Cardiac septum (tissue), 1 donor: ENCODE measurements at regions not wholly inside any gene's neighbourhood (a gene's known extent, or its start where the extent isn't known, plus 50 kb on each side); places are given as distances from the start of the nearest gene placed in this dataset.
"Not testable (repeated sequence)": the region's sequence is repeated elsewhere in the genome, so short reads cannot be mapped to it uniquely, and the experiment has no call there.

ENCODE experiments used
- DNase-seq: peaks from one replicate; pipeline ENCODE4 v3.0.0-alpha.2; 2020; ENCODE audit warnings: low spot score
- intact Hi-C: fragments of 100-400 bp; cut with DNase I; formaldehyde crosslinking; loops from one replicate; pipeline ENCODE4 v1.14.0; 2022
- donor health status: DM: no; HTN: no; CAD: no.

DNA sequence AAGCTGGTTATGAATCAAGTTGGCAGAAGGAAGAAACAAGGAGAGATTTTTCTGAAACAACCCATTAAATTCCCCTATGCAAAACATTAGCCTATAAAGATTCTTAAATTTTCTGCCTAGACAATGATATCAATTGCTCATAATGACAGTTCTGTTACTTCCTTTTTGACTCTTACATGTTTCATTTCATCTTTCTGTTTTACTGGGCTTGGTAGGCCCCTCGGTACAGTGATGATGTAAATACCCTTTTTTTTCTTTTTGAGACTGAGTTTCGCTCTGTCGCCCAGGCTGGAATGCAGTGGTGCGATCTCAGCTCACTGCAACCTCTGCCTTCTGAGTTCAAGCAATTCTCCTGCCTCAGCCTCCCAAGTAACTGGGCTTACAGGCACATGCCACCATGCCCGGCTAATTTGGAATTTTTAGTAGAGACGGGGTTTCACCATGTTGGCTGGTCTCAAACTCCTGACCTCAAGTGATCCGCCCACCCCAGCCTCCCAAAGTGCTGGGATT, 83.4 kb upstream of the C7orf33 start:
- DNase-seq, intact Hi-C loops: not testable (repeated sequence)

DNA sequence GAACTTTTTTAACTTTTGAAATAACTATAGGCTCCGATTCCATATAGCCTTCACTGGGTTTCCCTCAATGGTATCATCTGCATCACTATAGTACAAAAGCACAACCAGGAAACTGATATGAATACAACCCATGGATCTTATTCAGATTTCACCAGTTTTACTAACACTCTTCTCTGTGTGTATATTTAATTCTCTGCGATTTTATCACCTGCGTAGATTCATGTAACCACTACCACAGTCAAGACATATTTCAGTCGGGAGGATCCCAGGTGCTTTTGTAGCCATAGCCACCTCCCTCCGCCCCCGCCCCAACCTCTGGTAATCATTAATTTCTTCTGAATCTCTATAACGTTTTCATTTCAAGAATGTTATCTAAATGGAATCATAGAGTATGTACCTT, 82.8 kb upstream of the C7orf33 start:
- DNase-seq = no peak
- intact Hi-C loops = no loop called here

DNA sequence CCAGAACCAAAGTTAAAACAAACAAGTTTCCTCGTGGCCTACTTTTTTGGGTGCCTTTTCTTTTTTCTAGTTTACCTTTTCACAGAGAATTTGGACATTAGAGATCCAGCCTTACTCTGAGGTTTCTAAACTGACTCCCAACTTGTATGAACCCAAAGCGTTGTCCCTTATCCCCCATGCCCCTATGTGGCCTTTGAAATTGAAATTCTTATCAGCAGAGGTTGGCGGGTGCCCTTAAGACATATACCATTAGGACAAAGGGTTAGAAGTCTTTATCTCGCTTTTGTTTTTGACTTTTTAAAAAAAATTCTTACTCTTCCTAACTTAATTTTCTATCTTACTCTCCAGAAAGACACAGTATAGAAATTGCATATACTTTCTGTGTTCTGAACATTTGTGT, 76.3 kb upstream of the C7orf33 start:
- no peak for DNase-seq
- intact Hi-C loops = no loop called here

DNA sequence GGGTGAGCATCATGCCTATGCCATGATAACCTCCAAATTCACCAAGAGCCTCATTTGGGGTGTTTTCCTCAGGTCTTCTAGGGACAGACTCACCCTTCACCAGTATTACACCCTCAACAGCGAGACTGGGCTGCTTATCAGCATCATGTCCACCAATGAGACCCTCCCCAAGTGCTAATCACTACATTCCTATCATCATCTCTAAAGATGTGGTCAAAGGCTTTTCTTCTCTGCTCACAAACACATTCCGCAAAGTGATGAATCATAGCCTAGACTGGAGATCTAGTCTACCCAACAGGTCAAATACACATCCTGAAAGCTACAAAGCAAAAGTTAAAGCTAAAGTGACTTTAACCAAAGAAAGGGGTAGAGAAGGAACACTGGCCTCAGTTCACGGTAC, 75.3 kb upstream of the C7orf33 start:
- DNase-seq = no peak
- intact Hi-C loops = no loop called here

DNA sequence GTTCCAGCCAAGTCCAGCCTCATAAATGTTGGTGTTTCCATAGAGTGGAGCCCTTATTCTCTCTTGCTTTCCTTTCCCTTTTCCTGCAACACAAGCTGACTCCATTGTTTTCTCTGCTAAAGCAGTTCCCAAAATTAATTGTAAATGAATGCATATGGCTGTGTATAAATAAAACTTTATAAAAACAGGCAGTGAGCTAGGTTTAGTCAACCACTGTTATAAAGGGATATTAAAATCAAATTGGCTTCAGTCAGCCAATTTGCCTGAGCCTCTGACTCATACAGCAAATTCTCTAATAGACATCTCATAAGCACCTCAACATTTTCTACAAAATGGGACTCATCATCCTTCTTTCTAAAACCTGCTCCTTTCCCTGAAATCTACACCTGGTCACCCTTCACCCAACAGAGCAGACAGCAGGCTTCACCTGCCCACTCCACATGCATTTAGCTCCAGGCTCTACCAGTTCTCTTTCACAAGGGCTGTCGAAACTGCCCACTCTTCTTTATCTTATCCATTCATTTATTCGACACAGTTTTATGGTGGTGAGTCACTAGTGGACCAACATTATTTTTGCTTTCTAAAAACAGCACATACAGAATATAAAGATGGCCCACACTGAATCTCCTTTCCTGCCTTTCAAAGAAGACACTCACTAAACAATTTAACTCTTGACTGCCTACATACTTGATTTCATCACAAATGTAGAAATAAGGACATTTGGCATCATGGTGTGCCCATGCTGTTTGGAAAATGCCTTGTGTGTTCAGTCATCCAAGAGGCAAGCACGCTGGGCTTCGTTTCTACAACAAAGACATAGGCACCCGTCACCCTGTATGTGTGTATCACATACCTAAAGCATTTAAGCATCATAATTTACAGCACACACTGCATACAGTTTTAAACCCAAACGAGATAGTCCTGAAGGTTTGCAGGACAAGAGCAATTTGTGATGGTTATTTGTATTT, 74.6 kb upstream of the C7orf33 start:
- no peak for DNase-seq
- intact Hi-C loops = no loop called here

DNA sequence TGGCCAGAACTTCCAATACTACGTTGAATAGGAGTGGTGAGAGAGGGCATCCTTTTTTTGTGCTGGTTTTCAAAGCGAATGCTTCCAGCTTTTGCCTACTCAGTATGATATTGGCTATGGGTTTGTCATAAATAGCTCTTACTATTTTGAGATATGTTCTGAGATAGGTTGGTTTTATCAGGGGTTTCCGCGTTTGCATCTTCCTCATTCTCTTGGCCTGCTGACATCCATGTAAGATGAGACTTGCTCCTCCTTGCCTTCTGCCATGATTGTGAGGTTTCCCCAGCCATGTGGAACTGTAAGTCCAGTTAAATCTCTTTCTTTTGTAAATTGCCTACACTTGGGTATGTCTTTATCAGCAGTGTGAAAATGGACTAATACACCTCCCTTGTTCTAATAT, 71.2 kb upstream of the C7orf33 start:
- DNase-seq, intact Hi-C loops: not testable (repeated sequence)

DNA sequence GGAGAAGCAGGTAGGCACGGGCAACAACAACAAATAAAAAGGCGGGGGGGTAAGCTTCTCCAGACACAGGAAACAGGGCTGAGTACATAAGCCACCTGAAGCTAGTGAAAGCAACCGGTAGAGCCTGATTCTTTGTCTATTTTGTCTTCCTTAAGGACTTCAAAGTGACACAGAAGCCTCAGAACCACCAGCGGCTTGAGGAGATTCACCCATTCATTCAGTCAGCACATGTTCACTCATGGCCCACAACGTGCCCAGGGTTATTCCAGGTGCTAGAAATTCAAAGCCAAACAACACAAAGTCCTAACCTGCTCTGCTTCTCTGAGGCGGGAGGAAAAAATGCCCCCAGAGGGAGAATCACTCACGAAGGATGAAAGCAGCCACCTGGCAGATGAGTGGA, 69.3 kb upstream of the C7orf33 start:
- intact Hi-C loops = no loop called here
- DNase-seq = no peak

DNA sequence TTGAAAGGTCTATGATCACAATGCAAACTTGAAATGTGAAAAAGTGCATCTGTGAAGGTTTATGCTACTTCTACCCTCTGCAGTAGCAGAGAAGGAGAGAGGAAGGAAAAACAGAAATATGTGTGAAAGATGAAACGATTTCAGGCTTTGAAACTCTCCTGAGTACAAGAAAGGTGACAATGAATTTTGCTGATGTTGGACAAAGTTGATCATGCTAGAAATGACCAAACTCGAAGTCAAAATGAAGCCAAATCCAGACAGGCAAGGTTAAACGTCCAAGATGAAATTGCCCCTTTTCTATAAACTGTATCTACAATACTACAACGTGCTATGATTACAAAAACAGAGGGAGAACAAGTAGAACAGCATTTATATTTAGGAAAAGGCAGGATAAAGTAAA, 67.0 kb upstream of the C7orf33 start:
- no peak for DNase-seq
- intact Hi-C loops = no loop called here

DNA sequence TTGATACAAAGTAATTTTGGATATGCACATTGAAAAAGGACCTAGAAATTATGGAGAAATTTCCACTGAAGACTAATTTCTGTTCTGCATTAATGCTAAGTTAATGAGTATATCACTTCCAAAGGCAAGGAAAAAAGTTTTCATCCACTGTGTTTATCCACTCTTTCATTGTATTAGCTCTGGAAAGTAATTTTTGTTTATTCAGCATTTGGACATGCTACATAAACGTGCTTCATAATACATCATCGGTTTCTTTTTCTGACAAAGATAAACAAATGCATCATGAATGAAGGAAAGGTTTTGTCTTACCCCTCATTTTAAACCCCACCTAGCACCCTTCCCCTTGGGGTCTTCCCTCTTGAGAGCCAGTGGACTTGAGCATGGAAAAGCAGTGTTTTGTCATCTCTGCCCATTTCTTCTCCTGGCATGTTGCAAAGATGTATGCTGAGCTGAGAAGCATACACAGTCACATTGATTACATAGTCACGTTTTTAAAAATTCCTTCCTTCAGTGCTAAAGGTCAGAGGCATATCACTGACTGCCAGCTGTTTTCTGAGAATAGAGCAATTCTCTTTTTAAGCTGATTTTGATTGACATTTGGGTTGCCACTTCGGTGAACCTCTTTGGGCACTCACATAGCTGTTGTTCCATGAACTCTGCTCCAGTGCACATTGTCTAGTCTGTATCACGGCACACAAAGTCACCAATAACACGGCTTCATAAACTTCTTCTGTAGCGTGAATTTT, 65.9 kb upstream of the C7orf33 start:
- DNase-seq = no peak
- intact Hi-C loops = no loop called here

DNA sequence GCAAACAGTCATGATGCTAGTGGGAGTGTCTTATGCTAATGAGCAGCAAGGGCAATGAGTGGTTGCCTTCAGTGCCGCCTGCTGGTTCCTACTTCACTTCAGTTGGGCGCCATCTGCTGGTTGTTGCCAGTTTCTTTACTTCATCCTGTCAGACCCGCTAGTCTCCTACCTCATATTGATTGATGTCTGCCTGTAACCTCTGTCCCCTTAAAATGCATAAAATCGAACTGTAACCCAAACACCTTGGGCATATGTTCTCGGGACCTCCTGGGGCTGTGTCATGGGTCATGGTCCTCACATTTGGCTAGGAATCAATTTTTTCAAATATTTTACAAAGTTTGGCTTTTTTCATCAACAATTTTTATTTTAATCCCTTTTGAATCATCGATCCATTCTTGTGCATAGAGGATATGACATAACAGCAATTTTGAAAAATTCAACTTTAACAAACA, 62.8 kb upstream of the C7orf33 start:
- intact Hi-C loops = no loop called here
- no peak for DNase-seq

DNA sequence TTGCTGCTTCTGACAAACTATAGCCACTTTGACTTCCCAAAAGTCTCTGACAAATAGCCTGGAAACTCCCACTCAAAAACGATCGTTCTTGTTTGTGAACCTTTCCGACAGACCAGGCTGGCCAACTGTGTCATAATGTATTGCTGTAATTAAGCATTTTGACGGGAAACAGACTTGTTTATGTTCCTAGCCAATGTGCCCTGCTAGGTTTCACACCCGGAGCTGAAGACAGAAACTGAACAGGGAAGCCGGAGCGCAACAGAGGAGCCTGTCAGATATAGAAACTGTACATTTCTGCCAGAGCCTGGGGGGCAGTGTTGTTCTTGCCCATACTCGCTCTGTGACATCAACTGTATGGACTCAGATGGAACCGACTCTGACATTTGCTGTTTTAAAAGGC, 55.3 kb upstream of the C7orf33 start:
- no peak for DNase-seq
- intact Hi-C loops = no loop called here

DNA sequence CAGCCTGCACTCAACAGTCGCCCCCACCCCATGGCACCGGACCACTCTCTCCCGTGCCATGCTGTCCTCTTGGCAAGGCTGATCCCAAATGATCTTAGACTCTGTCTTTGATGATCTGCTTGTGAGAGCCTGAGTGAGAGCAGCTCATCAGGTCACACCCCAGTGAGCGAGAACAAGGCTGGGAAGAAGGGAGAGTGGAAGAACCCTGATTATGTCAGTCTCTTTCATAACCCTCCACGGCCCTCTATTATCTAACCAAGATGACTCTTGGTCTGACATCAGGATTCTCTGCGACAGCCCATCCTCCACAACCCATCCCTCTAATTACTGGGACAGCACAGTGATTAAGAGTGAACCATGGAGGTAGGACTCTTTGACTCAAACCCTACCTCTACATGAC, 53.1 kb upstream of the C7orf33 start:
- no peak for DNase-seq
- intact Hi-C loops = no loop called here

DNA sequence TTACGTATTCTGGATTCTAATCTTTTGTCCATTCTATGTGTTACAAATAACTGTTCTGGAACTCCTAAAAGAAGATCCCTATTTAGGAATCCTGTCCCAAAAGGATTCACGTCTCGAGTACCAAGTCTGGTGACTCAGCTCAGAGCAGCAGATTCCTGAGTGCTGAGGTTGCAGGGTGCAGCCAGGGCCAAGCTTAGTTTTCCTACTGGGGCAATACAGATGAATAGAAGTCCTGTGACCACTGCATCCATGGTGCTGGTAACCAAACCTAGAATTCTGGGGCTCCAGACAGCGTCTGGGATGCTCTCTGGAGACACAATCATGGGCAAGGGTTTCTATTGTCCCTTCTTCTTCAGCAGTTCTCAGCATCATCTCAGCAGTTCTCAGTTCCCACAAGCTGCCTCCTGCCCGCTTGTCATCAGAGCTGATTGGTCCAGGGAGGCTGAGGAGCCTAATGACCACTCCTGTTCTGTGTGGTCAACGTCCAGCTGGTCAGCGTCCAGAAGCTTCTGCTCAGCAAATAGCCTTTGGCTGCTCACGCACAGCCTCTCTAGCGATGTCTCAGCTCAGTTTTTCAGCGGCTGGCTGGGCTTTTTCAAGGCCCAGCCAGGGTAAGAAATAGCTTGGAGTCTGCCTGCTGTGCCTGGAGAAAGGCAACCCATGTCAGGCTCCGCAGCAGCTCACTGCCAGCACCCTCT, 50.4 kb upstream of the C7orf33 start:
- intact Hi-C loops = no loop called here

More for the DNA sequence above, 50.4 kb upstream of the C7orf33 start:
- no peak for DNase-seq
